Esophagus muscularis mucosa (tissue), 4 donors: ENCODE measurements at regions not wholly inside any gene's neighbourhood (a gene's known extent, or its start where the extent isn't known, plus 50 kb on each side); places are given as distances from the start of the nearest gene placed in this dataset.

Experiments
- EP300 ChIP-seq: sonication (generic); formaldehyde crosslinking; IDR thresholded peaks from one replicate; pipeline ENCODE4 v1.6.1; 2017; ENCODE audit warnings: antibody characterized with exemption
- POLR2A ChIP-seq: fragments of 450-650 bp; IDR thresholded peaks from one replicate; pipeline ENCODE4 v1.6.1; 2017; ENCODE audit warnings: antibody characterized with exemption, moderate library complexity, mild to moderate bottlenecking, low read depth
- POLR2AphosphoS5 ChIP-seq, 2 donors: sonication (generic); formaldehyde crosslinking; IDR thresholded peaks; one replicate each; pipeline ENCODE4 v1.6.1; 2017; ENCODE audit warnings: antibody characterized with exemption in 2 of 2
- TF ChIP-seq, protein P1 (sequence below), 3 experiments: fragments of 200-600 bp in 2 of 3; fragments of 450-650 bp in 1 of 3; sonication (generic) in 2 of 3; IDR thresholded peaks; one replicate each; pipeline ENCODE4 v1.5.1; 2017 to 2019; ENCODE audit warnings: antibody characterized with exemption in 3 of 3, mild to moderate bottlenecking in 2 of 3, moderate library complexity in 1 of 3

DNA sequence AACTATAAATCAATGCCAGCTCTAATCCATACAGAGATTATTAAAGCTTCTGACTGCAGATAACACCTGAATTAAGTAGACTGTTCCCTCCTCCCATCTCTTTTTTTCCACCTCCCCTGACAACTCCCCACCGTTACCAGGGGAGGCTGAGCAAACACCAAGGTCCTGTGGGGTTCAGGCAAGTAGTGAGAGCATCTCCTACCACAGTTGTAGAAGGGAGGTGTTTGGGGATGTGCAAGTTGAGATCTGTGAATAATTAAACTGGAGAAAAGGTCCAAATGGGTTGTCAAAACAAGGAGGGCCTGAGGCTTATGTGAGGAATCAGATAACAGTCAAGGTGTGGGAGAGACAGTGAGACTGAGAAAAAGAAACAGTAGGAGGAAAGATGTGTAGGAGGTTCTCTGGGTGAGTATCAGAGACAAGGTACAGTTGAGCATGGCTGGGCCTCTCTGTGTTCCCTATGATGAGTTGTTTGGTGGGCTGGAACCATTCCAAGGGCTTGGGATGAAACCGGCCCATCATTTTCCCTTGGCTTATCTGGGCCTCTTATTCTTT lies 194.6 kb downstream of the CYRIA start:
- TF ChIP-seq POLR2A = no peak
- TF ChIP-seq, protein P1, sequence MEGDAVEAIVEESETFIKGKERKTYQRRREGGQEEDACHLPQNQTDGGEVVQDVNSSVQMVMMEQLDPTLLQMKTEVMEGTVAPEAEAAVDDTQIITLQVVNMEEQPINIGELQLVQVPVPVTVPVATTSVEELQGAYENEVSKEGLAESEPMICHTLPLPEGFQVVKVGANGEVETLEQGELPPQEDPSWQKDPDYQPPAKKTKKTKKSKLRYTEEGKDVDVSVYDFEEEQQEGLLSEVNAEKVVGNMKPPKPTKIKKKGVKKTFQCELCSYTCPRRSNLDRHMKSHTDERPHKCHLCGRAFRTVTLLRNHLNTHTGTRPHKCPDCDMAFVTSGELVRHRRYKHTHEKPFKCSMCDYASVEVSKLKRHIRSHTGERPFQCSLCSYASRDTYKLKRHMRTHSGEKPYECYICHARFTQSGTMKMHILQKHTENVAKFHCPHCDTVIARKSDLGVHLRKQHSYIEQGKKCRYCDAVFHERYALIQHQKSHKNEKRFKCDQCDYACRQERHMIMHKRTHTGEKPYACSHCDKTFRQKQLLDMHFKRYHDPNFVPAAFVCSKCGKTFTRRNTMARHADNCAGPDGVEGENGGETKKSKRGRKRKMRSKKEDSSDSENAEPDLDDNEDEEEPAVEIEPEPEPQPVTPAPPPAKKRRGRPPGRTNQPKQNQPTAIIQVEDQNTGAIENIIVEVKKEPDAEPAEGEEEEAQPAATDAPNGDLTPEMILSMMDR (IDR thresholded peaks at IDR 0.05) = no peak
- no peak for TF ChIP-seq EP300
- TF ChIP-seq POLR2AphosphoS5 (IDR thresholded peaks at IDR 0.05) = no peak
